Small intestine (tissue), 7 donors: ENCODE measurements at regions not wholly inside any gene's neighbourhood (a gene's known extent, or its start where the extent isn't known, plus 50 kb on each side); places are given as distances from the start of the nearest gene placed in this dataset.

Experiments
- DNase-seq, 2 donors: peaks; one replicate each; pipeline versions ENCODE4 v3.0.0 to v3.0.0-alpha.2; 2013
- FAIRE-seq: peaks from 2 replicates; lab custom pipeline; 2012; peaks lifted over from hg19 to GRCh38; lab: Jason Lieb, UNC
- H3K27ac ChIP-seq, 3 donors: one replicate each; pipeline ENCODE4 v1.5.1; 2013; ENCODE audit warnings: low read length in 2 of 3, mild to moderate bottlenecking in 2 of 3, control low read depth in 1 of 3, inconsistent platforms in 1 of 3, low read depth in 1 of 3, moderate library complexity in 1 of 3
- H3K27me3 ChIP-seq, 3 donors: one replicate each; pipeline ENCODE4 v1.6.1; 2013; ENCODE audit warnings: low read length in 3 of 3, inconsistent platforms in 1 of 3; ENCODE audit not compliant: control insufficient read depth in 3 of 3, insufficient read depth in 3 of 3
- H3K36me3 ChIP-seq, 3 donors: one replicate each; pipeline ENCODE4 v1.6.1; 2013; ENCODE audit warnings: low read length in 3 of 3, inconsistent platforms in 1 of 3, low read depth in 1 of 3, mild to moderate bottlenecking in 1 of 3, moderate library complexity in 1 of 3; ENCODE audit not compliant: control insufficient read depth in 3 of 3, insufficient read depth in 2 of 3
- H3K4me1 ChIP-seq, 3 donors: one replicate each; pipeline ENCODE4 v1.6.1; 2013; ENCODE audit warnings: low read length in 2 of 3, inconsistent platforms in 1 of 3, low read depth in 1 of 3, mild to moderate bottlenecking in 1 of 3, moderate library complexity in 1 of 3; ENCODE audit not compliant: control insufficient read depth in 3 of 3, insufficient read depth in 2 of 3
- H3K4me3 ChIP-seq, 3 donors: one replicate each; pipeline ENCODE4 v1.5.1; 2013; ENCODE audit warnings: low read length in 3 of 3, control low read depth in 1 of 3, inconsistent platforms in 1 of 3, low read depth in 1 of 3, mild to moderate bottlenecking in 1 of 3, moderate library complexity in 1 of 3
- H3K9me3 ChIP-seq, 2 donors: one replicate each; pipeline ENCODE4 v1.6.1; 2013; ENCODE audit warnings: low read depth in 1 of 2, low read length in 1 of 2; ENCODE audit not compliant: control insufficient read depth in 2 of 2, insufficient read depth in 1 of 2
- WGBS, 3 donors: extraction: QIAGEN DNeasy Blood & Tissue Kit; methylation state at CpG; one replicate each; pipeline ENCODE4 v1.1.7; 2013; 5-methylcytosine and 5-hydroxymethylcytosine counted together
- donor health status: healthy with polysubstance abuse.
- donor health status: control.
- donor health status: control.
- donor health status: Bipolar disorder and iron deficiency.
- donor health status: healthy.

GRCh38 chr2:220891405-220891804 is 680.7 kb downstream of the EPHA4 start:
- 41 to 77% (median 61%) methylated on average over 1 of the region's 1 CpG for WGBS, 3 donors
- FAIRE-seq (no peak), DNase-seq (no peak)
- H3K27me3 ChIP-seq: peaks cover 0 to 3% (median 0%) of the 10 kb centered on the region in 3 donors
- H3K36me3 ChIP-seq: no peaks in the 10 kb centered on the region
- no peak overlapping the region for H3K4me3 ChIP-seq
- H3K9me3 ChIP-seq: no peaks in the 10 kb centered on the region
- no peaks in the 10 kb centered on the region for H3K4me1 ChIP-seq
- H3K27ac ChIP-seq: no peak overlapping the region

- DNase-seq (no peak), FAIRE-seq (no peak)
- Histone ChIP-seq H3K27me3 (peaks cover 0 to 3% (median 0%) of the 10 kb centered on the region in 3 donors), H3K4me1 (no peaks in the 10 kb centered on the region), H3K4me3 (no peak overlapping the region), H3K27ac (no peak overlapping the region), H3K9me3 (no peaks in the 10 kb centered on the region), H3K36me3 (no peaks in the 10 kb centered on the region)
- WGBS, 3 donors: 69 to 83% (median 74%) methylated on average over 5 of the region's 5 CpGs
Observed at GRCh38 chr2:220892018-220892634, 680.0 kb downstream of the EPHA4 start.

DNA sequence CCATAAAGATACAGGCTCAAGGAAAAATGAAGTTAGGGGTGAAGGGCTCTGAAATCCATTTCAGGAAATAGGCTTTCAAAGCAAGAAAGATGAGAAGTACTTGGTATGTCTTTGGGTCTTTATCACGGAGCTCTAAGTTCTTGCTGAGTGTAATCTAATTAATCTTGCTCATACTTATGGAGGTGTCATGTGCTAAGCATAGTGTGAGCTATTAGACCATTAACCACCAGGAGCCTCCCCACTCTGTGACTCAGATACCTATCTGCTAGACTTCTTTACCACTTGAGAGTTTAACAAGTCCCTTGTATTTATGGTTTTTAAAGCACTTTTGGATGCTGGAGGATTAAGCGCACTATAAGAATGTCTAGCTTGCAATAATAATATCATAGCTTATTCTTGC is 678.7 kb downstream of the EPHA4 start:
- Histone ChIP-seq H3K4me3 (no peak overlapping the region), H3K9me3 (no peaks in the 10 kb centered on the region), H3K27me3 (peaks cover 0 to 3% (median 0%) of the 10 kb centered on the region in 3 donors), H3K36me3 (no peaks in the 10 kb centered on the region), H3K4me1 (no peaks in the 10 kb centered on the region), H3K27ac (no peak overlapping the region)
- no peak for FAIRE-seq
- WGBS, 3 donors: 69 to 74% (median 71%) methylated on average over 2 of the region's 2 CpGs
- DNase-seq: no peak

DNA sequence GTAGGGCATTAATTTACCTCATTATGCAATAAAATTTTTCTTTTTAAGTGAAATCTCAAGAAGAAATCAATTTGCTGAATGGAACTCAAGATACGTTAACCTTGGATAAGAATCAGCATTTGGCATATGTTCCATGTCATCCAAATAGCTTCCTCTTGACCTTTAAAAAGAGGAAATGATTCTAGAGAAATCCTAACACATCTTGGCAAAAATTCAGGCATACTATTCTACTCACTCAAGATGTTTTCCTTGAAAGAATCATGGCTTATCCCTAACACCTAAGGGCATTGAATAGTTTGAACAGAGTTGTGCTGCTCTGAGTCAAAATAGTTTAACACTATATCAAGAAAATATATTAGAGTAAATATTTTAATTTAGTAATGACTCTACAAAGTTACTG is 678.0 kb downstream of the EPHA4 start:
- Histone ChIP-seq H3K27ac (no peak overlapping the region), H3K27me3 (peaks cover 0 to 3% (median 0%) of the 10 kb centered on the region in 3 donors), H3K4me1 (no peaks in the 10 kb centered on the region), H3K36me3 (no peaks in the 10 kb centered on the region), H3K9me3 (no peaks in the 10 kb centered on the region), H3K4me3 (no peak overlapping the region)
- DNase-seq (no peak), FAIRE-seq (no peak)
- 34 to 40% (median 36%) methylated on average over 1 of the region's 1 CpG for WGBS, 3 donors

DNA sequence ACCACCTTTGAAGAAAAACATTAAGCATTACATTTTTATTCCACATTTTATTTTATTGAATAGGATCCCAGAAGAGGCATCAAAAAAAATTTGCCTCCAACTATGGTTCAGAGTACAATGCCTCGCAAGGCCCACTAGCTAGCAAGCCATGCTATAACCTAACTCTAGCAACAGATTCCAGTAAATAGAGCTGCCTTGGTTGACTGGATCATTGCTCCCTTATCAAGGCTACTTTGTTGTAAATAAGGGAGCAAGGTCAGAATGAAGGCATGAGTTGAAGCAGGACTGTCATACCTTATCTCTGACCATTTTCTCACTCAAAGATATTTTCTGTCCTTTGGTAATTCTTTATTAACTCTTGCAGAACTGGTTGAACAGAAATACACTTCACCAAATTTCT is 672.6 kb downstream of the EPHA4 start:
- Histone ChIP-seq H3K27me3 (no peaks in the 10 kb centered on the region), H3K4me1 (no peaks in the 10 kb centered on the region), H3K4me3 (no peak overlapping the region), H3K36me3 (no peaks in the 10 kb centered on the region), H3K27ac (no peak overlapping the region), H3K9me3 (no peaks in the 10 kb centered on the region)
- DNase-seq (no peak), FAIRE-seq (no peak)
- 41 to 70% (median 70%) methylated on average over 1 of the region's 1 CpG for whole genome bisulfite sequencing, 3 donors

- no peak overlapping the region for H3K4me3 ChIP-seq
- DNase-seq (no peak), FAIRE-seq (no peak)
- H3K27ac ChIP-seq: no peak overlapping the region
- WGBS, 3 donors: 96 to 97% (median 96%) methylated on average over 2 of the region's 2 CpGs
- no peaks in the 10 kb centered on the region for H3K4me1 ChIP-seq
- no peaks in the 10 kb centered on the region for H3K36me3 ChIP-seq
- no peaks in the 10 kb centered on the region for H3K9me3 ChIP-seq
- no peaks in the 10 kb centered on the region for H3K27me3 ChIP-seq
Observed at GRCh38 chr2:220904015-220904414, 668.1 kb downstream of the EPHA4 start.

GRCh38 chr2:220913384-220913783 is 658.7 kb downstream of the EPHA4 start:
- H3K4me3 ChIP-seq: no peak overlapping the region
- no peaks in the 10 kb centered on the region for H3K4me1 ChIP-seq
- no peaks in the 10 kb centered on the region for H3K36me3 ChIP-seq
- no peak overlapping the region for H3K27ac ChIP-seq
- H3K27me3 ChIP-seq: no peaks in the 10 kb centered on the region
- H3K9me3 ChIP-seq: no peaks in the 10 kb centered on the region
- FAIRE-seq (no peak), DNase-seq (no peak)

DNA sequence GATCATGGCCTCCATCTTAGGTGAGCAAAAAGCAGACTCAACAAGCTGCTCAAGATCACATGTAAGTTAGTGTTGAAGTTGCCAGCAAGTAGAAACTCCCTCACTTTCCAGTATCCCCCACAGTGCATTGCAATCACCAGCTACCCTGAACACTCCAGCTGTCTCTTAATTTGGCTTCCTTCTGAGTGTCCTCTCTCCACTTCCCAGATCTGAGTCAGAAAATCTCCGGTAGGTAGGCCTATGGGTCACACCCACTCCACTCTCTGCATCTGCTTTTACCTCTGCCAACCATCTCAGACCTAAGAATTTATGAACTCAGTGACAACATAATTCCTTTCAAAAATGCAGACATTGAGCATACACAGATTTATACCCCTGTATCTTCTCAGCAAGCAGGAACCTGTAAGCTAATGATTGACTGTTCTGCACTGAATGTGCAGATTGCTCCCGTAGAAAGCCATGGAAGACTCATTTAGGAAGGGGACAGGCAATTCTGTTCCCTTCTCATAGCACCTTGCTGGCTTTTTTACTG is 656.9 kb downstream of the EPHA4 start:
- no peak overlapping the region for H3K27ac ChIP-seq
- WGBS, 3 donors: 20 to 66% (median 34%) methylated on average over 2 of the region's 2 CpGs
- no peaks in the 10 kb centered on the region for H3K36me3 ChIP-seq
- H3K9me3 ChIP-seq: no peaks in the 10 kb centered on the region
- FAIRE-seq: no peak
- no peak overlapping the region for H3K4me3 ChIP-seq
- no peaks in the 10 kb centered on the region for H3K4me1 ChIP-seq
- no peaks in the 10 kb centered on the region for H3K27me3 ChIP-seq
- DNase-seq: no peak

DNA sequence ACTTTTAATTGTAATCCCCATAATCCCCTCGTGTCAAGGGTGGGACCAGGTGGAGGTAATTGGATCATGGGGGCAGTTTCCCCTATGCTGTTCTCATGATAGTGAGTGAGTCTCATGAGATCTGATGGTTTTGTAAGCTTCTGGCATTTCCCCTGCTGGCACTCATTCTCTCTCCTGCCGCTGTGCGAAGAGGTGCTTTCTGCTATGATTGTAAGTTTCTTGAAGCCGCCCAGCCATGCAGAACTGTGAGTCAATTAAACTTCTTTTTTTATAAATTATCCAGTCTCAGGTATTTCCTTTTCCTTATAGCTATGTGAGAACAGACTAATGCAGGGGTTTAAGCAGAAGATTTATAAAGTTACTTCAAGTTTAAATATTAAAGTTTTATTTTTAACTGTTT is 655.2 kb downstream of the EPHA4 start:
- WGBS, 3 donors: 77 to 86% (median 78%) methylated on average over 4 of the region's 4 CpGs
- H3K4me3 ChIP-seq: no peak overlapping the region
- no peaks in the 10 kb centered on the region for H3K27me3 ChIP-seq
- H3K9me3 ChIP-seq: no peaks in the 10 kb centered on the region
- DNase-seq (no peak), FAIRE-seq (no peak)
- H3K4me1 ChIP-seq: no peaks in the 10 kb centered on the region
- H3K27ac ChIP-seq: no peak overlapping the region
- H3K36me3 ChIP-seq: no peaks in the 10 kb centered on the region
